Skeletal muscle cell (primary cell): ENCODE measurements at regions not wholly inside any gene's neighbourhood (a gene's known extent, or its start where the extent isn't known, plus 50 kb on each side); places are given as distances from the start of the nearest gene placed in this dataset.
"Not testable (repeated sequence)": the region's sequence is repeated elsewhere in the genome, so short reads cannot be mapped to it uniquely, and the experiment has no call there.

Source experiments
- DNase-seq: peaks from one replicate; pipeline ENCODE4 v3.0.0-alpha.2; 2010; ENCODE audit warnings: low read depth
- H3K4me3 ChIP-seq: 2 replicates; pipeline ENCODE4 v1.5.1; 2011; ENCODE audit warnings: low read depth, mild to moderate bottlenecking, control low read depth, low read length, moderate library complexity

GRCh38 chr7:145349452-145349851, 513.6 kb upstream of the TPK1 start:
- DNase-seq, H3K4me3 ChIP-seq: not testable (repeated sequence)

GRCh38 chr7:145347271-145347670, 511.4 kb upstream of the TPK1 start:
- DNase-seq, result no peak

GRCh38 chr7:145339319-145339718, 503.5 kb upstream of the TPK1 start:
- H3K4me3 ChIP-seq, result no peak overlapping the region
- DNase-seq, result no peak

More at GRCh38 chr7:145347271-145347670, 511.4 kb upstream of the TPK1 start:
- H3K4me3 ChIP-seq, result no peak overlapping the region

GRCh38 chr7:145331522-145331921, 495.7 kb upstream of the TPK1 start:
- no peak for DNase-seq
- no peak overlapping the region for H3K4me3 ChIP-seq

GRCh38 chr7:145331076-145331475, 495.2 kb upstream of the TPK1 start:
- H3K4me3 ChIP-seq, result no peak overlapping the region
- DNase-seq, result no peak

- no peak overlapping the region for H3K4me3 ChIP-seq
- DNase-seq, result no peak
Measured at GRCh38 chr7:145327646-145328045, 491.8 kb upstream of the TPK1 start.

- no peak for DNase-seq
Measured at GRCh38 chr7:145324081-145324480, 488.2 kb upstream of the TPK1 start.

GRCh38 chr7:145313551-145313950, 477.7 kb upstream of the TPK1 start:
- DNase-seq, result no peak
- H3K4me3 ChIP-seq, result no peak overlapping the region

More at GRCh38 chr7:145324081-145324480, 488.2 kb upstream of the TPK1 start:
- no peak overlapping the region for H3K4me3 ChIP-seq

GRCh38 chr7:145293754-145294153, 457.9 kb upstream of the TPK1 start:
- no peak for DNase-seq
- no peak overlapping the region for H3K4me3 ChIP-seq

- H3K4me3 ChIP-seq, result no peak overlapping the region
- no peak for DNase-seq
Measured at GRCh38 chr7:145293228-145293701, 457.4 kb upstream of the TPK1 start.

- no peak overlapping the region for H3K4me3 ChIP-seq
- DNase-seq, result no peak
Measured at GRCh38 chr7:145289384-145289783, 453.5 kb upstream of the TPK1 start.

- H3K4me3 ChIP-seq, result no peak overlapping the region
- no peak for DNase-seq
Measured at GRCh38 chr7:145276118-145276517, 440.3 kb upstream of the TPK1 start.

GRCh38 chr7:145269418-145270161, 433.7 kb upstream of the TPK1 start:
- no peak overlapping the region for H3K4me3 ChIP-seq

GRCh38 chr7:145265180-145265579, 429.3 kb upstream of the TPK1 start:
- DNase-seq, result no peak
- no peak overlapping the region for H3K4me3 ChIP-seq

More at GRCh38 chr7:145269418-145270161, 433.7 kb upstream of the TPK1 start:
- no peak for DNase-seq

GRCh38 chr7:145263886-145264285, 428.0 kb upstream of the TPK1 start:
- DNase-seq, result no peak
- no peak overlapping the region for H3K4me3 ChIP-seq

- no peak overlapping the region for H3K4me3 ChIP-seq
- DNase-seq, result no peak
Measured at GRCh38 chr7:145252031-145252430, 416.2 kb upstream of the TPK1 start.

- no peak for DNase-seq
- no peak overlapping the region for H3K4me3 ChIP-seq
Measured at GRCh38 chr7:145224775-145225174, 388.9 kb upstream of the TPK1 start.

GRCh38 chr7:145219461-145219860, 383.6 kb upstream of the TPK1 start:
- DNase-seq, result no peak
- no peak overlapping the region for H3K4me3 ChIP-seq

GRCh38 chr7:145216866-145217265, 381.0 kb upstream of the TPK1 start:
- no peak for DNase-seq
- no peak overlapping the region for H3K4me3 ChIP-seq

GRCh38 chr7:145212050-145212449, 376.2 kb upstream of the TPK1 start:
- DNase-seq, result no peak
- H3K4me3 ChIP-seq, result no peak overlapping the region

GRCh38 chr7:145211211-145211610, 375.4 kb upstream of the TPK1 start:
- no peak overlapping the region for H3K4me3 ChIP-seq
- no peak for DNase-seq
